ELR (cell line): ENCODE measurements at regions not wholly inside any gene's neighbourhood (a gene's known extent, or its start where the extent isn't known, plus 50 kb on each side); places are given as distances from the start of the nearest gene placed in this dataset.

Experiments used
- DNase-seq: peaks from one replicate; pipeline ENCODE4 v3.0.0-alpha.2; 2015; ENCODE audit warnings: low read depth

- DNase-seq = no peak
Measured at GRCh38 chr9:87283585-87283984, 214.1 kb upstream of the DAPK1 start.

- no peak for DNase-seq
Measured at GRCh38 chr9:87285183-87285850, 212.3 kb upstream of the DAPK1 start.

- no peak for DNase-seq
Measured at GRCh38 chr9:87286506-87286905, 211.2 kb upstream of the DAPK1 start.

GRCh38 chr9:87290241-87291052 is 207.2 kb upstream of the DAPK1 start:
- peak; percentile 43 for DNase-seq

- peak; percentile 18 for DNase-seq
Measured at GRCh38 chr9:87292449-87293191, 205.0 kb upstream of the DAPK1 start.

- DNase-seq = no peak
Measured at GRCh38 chr9:87294126-87294525, 203.5 kb upstream of the DAPK1 start.

- no peak for DNase-seq
Measured at GRCh38 chr9:87300915-87301314, 196.8 kb upstream of the DAPK1 start.

GRCh38 chr9:87301371-87301770 is 196.3 kb upstream of the DAPK1 start:
- no peak for DNase-seq

- no peak for DNase-seq
Measured at GRCh38 chr9:87305151-87305550, 192.5 kb upstream of the DAPK1 start.

GRCh38 chr9:87306006-87306405 is 191.7 kb upstream of the DAPK1 start:
- no peak for DNase-seq

GRCh38 chr9:87307848-87308247 is 189.8 kb upstream of the DAPK1 start:
- no peak for DNase-seq

GRCh38 chr9:87309236-87309635 is 188.4 kb upstream of the DAPK1 start:
- DNase-seq = no peak

GRCh38 chr9:87310827-87311523 is 186.7 kb upstream of the DAPK1 start:
- no peak for DNase-seq

- DNase-seq = no peak
Measured at GRCh38 chr9:87319656-87320055, 178.0 kb upstream of the DAPK1 start.

- no peak for DNase-seq
Measured at GRCh38 chr9:87320146-87320884, 177.4 kb upstream of the DAPK1 start.

GRCh38 chr9:87322840-87323635 is 174.6 kb upstream of the DAPK1 start:
- DNase-seq = peak; percentile 9

- DNase-seq = no peak
Measured at GRCh38 chr9:87323928-87324327, 173.7 kb upstream of the DAPK1 start.

- DNase-seq = peak; percentile 62
Measured at GRCh38 chr9:87324613-87325194, 173.0 kb upstream of the DAPK1 start.

- DNase-seq = peak; percentile 28
Measured at GRCh38 chr9:87327575-87328125, 170.0 kb upstream of the DAPK1 start.

- no peak for DNase-seq
Measured at GRCh38 chr9:87333802-87334201, 163.9 kb upstream of the DAPK1 start.
